DMS53 treated with DMSO at 0.1 percent for 48 hours (cell line): ENCODE measurements at regions not wholly inside any gene's neighbourhood (a gene's known extent, or its start where the extent isn't known, plus 50 kb on each side); places are given as distances from the start of the nearest gene placed in this dataset.
"Not testable (repeated sequence)": the region's sequence is repeated elsewhere in the genome, so short reads cannot be mapped to it uniquely, and the experiment has no call there.

Experiments used
- DNase-seq: peaks from one replicate; lab custom pipeline; 2025; ENCODE audit not compliant: unreplicated experiment; lab: John Stamatoyannopoulos, UW

GRCh38 chr13:107927557-107927956 is 287.8 kb downstream of the LIG4 start:
- no peak for DNase-seq

- DNase-seq = peak; percentile 5
Measured at GRCh38 chr13:107926515-107926914, 288.8 kb downstream of the LIG4 start.

- not testable (repeated sequence) for DNase-seq
Measured at GRCh38 chr13:107916902-107917301, 298.4 kb downstream of the LIG4 start.

- DNase-seq = no peak
Measured at GRCh38 chr13:107912745-107913144, 302.6 kb downstream of the LIG4 start.

GRCh38 chr13:107907065-107907805 is 308.1 kb downstream of the LIG4 start:
- no peak for DNase-seq

- no peak for DNase-seq
Measured at GRCh38 chr13:107906131-107906530, 309.2 kb downstream of the LIG4 start.

GRCh38 chr13:107901996-107902562 is 313.3 kb downstream of the LIG4 start:
- DNase-seq = no peak

GRCh38 chr13:107901230-107901629 is 314.1 kb downstream of the LIG4 start:
- DNase-seq = no peak

- no peak for DNase-seq
Measured at GRCh38 chr13:107900775-107901174, 314.6 kb downstream of the LIG4 start.

GRCh38 chr13:107886118-107886517 is 329.2 kb downstream of the LIG4 start:
- no peak for DNase-seq

GRCh38 chr13:107884564-107884963 is 330.8 kb downstream of the LIG4 start:
- DNase-seq = no peak

GRCh38 chr13:107883561-107884175 is 331.7 kb downstream of the LIG4 start:
- DNase-seq = no peak

GRCh38 chr13:107882708-107883560 is 332.4 kb downstream of the LIG4 start:
- no peak for DNase-seq

GRCh38 chr13:107881362-107881761 is 334.0 kb downstream of the LIG4 start:
- DNase-seq = no peak

- no peak for DNase-seq
Measured at GRCh38 chr13:107874456-107874855, 340.9 kb downstream of the LIG4 start.

GRCh38 chr13:107873926-107874325 is 341.4 kb downstream of the LIG4 start:
- no peak for DNase-seq

GRCh38 chr13:107870400-107870799 is 344.9 kb downstream of the LIG4 start:
- no peak for DNase-seq

GRCh38 chr13:107867701-107868661 is 347.4 kb downstream of the LIG4 start:
- DNase-seq = peak; percentile 13

- DNase-seq = no peak
Measured at GRCh38 chr13:107866941-107867623, 348.3 kb downstream of the LIG4 start.
